Liver (tissue), 8 donors: ENCODE measurements at regions not wholly inside any gene's neighbourhood (a gene's known extent, or its start where the extent isn't known, plus 50 kb on each side); places are given as distances from the start of the nearest gene placed in this dataset.

Experiments used
- DNase-seq: peaks from one replicate; pipeline ENCODE4 v3.0.0-alpha.2; 2017; ENCODE audit warnings: low spot score
- H3K27ac ChIP-seq, 2 donors: one replicate each; pipeline ENCODE4 v1.7.0; 2013; ENCODE audit warnings: inconsistent platforms in 2 of 2, low read length in 2 of 2, control low read depth in 1 of 2, low read depth in 1 of 2, mild to moderate bottlenecking in 1 of 2
- H3K27me3 ChIP-seq, 4 donors: one replicate each; pipeline versions ENCODE4 v1.6.1 to v1.7.0; 2013; ENCODE audit warnings: low read length in 3 of 4, inconsistent platforms in 1 of 4, mild to moderate bottlenecking in 1 of 4, moderate library complexity in 1 of 4; ENCODE audit not compliant: control insufficient read depth in 4 of 4, insufficient read depth in 4 of 4
- H3K36me3 ChIP-seq, 4 donors: one replicate each; pipeline versions ENCODE4 v1.6.1 to v1.7.0; 2013; ENCODE audit warnings: low read length in 3 of 4, mild to moderate bottlenecking in 3 of 4, low read depth in 1 of 4, moderate library complexity in 1 of 4; ENCODE audit not compliant: control insufficient read depth in 4 of 4, insufficient read depth in 3 of 4
- H3K4me1 ChIP-seq, 4 donors: one replicate each; pipeline versions ENCODE4 v1.6.1 to v1.7.0; 2013; ENCODE audit warnings: low read length in 3 of 4, mild to moderate bottlenecking in 3 of 4, moderate library complexity in 1 of 4; ENCODE audit not compliant: control insufficient read depth in 4 of 4, insufficient read depth in 4 of 4
- H3K4me3 ChIP-seq, 3 donors: one replicate each; pipeline versions ENCODE4 v1.6.1 to v1.7.0; 2013; ENCODE audit warnings: low read length in 3 of 3, control low read depth in 1 of 3, low read depth in 1 of 3, mild to moderate bottlenecking in 1 of 3
- H3K9ac ChIP-seq, 2 donors: one replicate each; pipeline ENCODE4 v1.7.0; 2013; ENCODE audit warnings: low read length in 2 of 2, mild to moderate bottlenecking in 2 of 2, moderate library complexity in 2 of 2, control low read depth in 1 of 2, low read depth in 1 of 2
- H3K9me3 ChIP-seq, 4 donors: one replicate each; pipeline versions ENCODE4 v1.6.1 to v1.7.0; 2013; ENCODE audit warnings: low read length in 3 of 4; ENCODE audit not compliant: control insufficient read depth in 4 of 4
- EGR1 ChIP-seq, 2 donors: IDR thresholded peaks; 2 replicates each; pipeline ENCODE4 v1.6.1; 2016 to 2018; ENCODE audit warnings: antibody characterized with exemption in 2 of 2, low read depth in 2 of 2
- FOXA1 ChIP-seq: IDR thresholded peaks from 2 replicates; pipeline ENCODE4 v1.6.1; 2016; ENCODE audit warnings: antibody characterized with exemption
- FOXA2 ChIP-seq: IDR thresholded peaks from 2 replicates; pipeline ENCODE4 v1.6.1; 2016; ENCODE audit warnings: antibody characterized with exemption
- GABPA ChIP-seq, 2 donors: IDR thresholded peaks in 1 of 2; conservative IDR thresholded peaks in 1 of 2; 2 replicates each; pipeline ENCODE4 v1.6.1; 2016; ENCODE audit warnings: antibody characterized with exemption in 2 of 2, mild to moderate bottlenecking in 1 of 2, moderate library complexity in 1 of 2
- HNF4A ChIP-seq, 2 donors: conservative IDR thresholded peaks; 2 replicates each; pipeline ENCODE4 v1.6.1; 2016; ENCODE audit warnings: antibody characterized with exemption in 2 of 2, mild to moderate bottlenecking in 2 of 2
- HNF4G ChIP-seq: IDR thresholded peaks from 2 replicates; pipeline ENCODE4 v1.6.1; 2016; ENCODE audit warnings: antibody characterized with exemption
- JUND ChIP-seq, 2 donors: IDR thresholded peaks; 2 replicates each; pipeline ENCODE4 v1.6.1; 2016; ENCODE audit warnings: antibody characterized with exemption in 2 of 2
- NR2F2 ChIP-seq: IDR thresholded peaks from 2 replicates; pipeline ENCODE4 v1.6.1; 2016; ENCODE audit warnings: antibody characterized with exemption
- RAD21 ChIP-seq, 2 donors: IDR thresholded peaks; 2 replicates each; pipeline ENCODE4 v1.6.1; 2016; ENCODE audit warnings: antibody characterized with exemption in 2 of 2, mild to moderate bottlenecking in 2 of 2
- RXRA ChIP-seq, 2 donors: IDR thresholded peaks; 2 replicates each; pipeline ENCODE4 v1.6.1; 2017 to 2018; ENCODE audit warnings: antibody characterized with exemption in 2 of 2, mild to moderate bottlenecking in 1 of 2
- SP1 ChIP-seq: IDR thresholded peaks from 2 replicates; pipeline ENCODE4 v1.6.1; 2018; ENCODE audit warnings: antibody characterized with exemption, mild to moderate bottlenecking
- TAF1 ChIP-seq: conservative IDR thresholded peaks from 2 replicates; pipeline ENCODE4 v1.6.1; 2016; ENCODE audit warnings: antibody characterized with exemption, mild to moderate bottlenecking
- YY1 ChIP-seq: IDR thresholded peaks from 2 replicates; pipeline ENCODE4 v1.6.1; 2016; ENCODE audit warnings: antibody characterized with exemption, mild to moderate bottlenecking
- WGBS: extraction: QIAGEN DNeasy Blood & Tissue Kit; methylation state at CpG from one replicate; pipeline ENCODE4 v1.1.7; 2013; 5-methylcytosine and 5-hydroxymethylcytosine counted together
- TF ChIP-seq, protein P1 (sequence below): IDR thresholded peaks from 2 replicates; pipeline ENCODE4 v1.6.1; 2016; ENCODE audit warnings: antibody characterized with exemption
- TF ChIP-seq, protein P2 (sequence below): IDR thresholded peaks from 2 replicates; pipeline ENCODE4 v1.6.1; 2016; ENCODE audit warnings: antibody characterized with exemption
- TF ChIP-seq, protein P3 (sequence below): fragments of 150-350 bp; IDR thresholded peaks from 2 replicates; pipeline ENCODE4 v1.5.1; 2017; ENCODE audit warnings: improper control_type of control experiment, low read depth, low read length; ENCODE audit not compliant: missing input control
- TF ChIP-seq, protein P4 (sequence below): IDR thresholded peaks from 2 replicates; pipeline ENCODE4 v1.6.1; 2016; ENCODE audit warnings: antibody characterized with exemption
- TF ChIP-seq, protein P5 (sequence below): IDR thresholded peaks from 2 replicates; pipeline ENCODE4 v1.6.1; 2016; ENCODE audit warnings: antibody characterized with exemption, mild to moderate bottlenecking
- donor health status: healthy.
- donor health status: healthy.
- donor health status: healthy.
- donor health status: healthy.
- donor health status: healthy.

GRCh38 chr11:19365743-19366410 lies 125.1 kb upstream of the E2F8 start:
- Histone ChIP-seq H3K4me3 (no peak overlapping the region), H3K9ac (no peak overlapping the region), H3K27me3 (no peaks in the 10 kb centered on the region), H3K36me3 (no peaks in the 10 kb centered on the region), H3K9me3 (no peaks in the 10 kb centered on the region), H3K27ac (no peak overlapping the region), H3K4me1 (peaks cover 0 to 14% (median 7%) of the 10 kb centered on the region in 4 donors)
- DNase-seq: no peak
- no peak for TF ChIP-seq RXRA (IDR thresholded peaks at IDR 0.05)
- no peak for TF ChIP-seq JUND (IDR thresholded peaks at IDR 0.05)
- TF ChIP-seq HNF4A (conservative IDR thresholded peaks at IDR 0.05): no peak
- TF ChIP-seq, protein P1, sequence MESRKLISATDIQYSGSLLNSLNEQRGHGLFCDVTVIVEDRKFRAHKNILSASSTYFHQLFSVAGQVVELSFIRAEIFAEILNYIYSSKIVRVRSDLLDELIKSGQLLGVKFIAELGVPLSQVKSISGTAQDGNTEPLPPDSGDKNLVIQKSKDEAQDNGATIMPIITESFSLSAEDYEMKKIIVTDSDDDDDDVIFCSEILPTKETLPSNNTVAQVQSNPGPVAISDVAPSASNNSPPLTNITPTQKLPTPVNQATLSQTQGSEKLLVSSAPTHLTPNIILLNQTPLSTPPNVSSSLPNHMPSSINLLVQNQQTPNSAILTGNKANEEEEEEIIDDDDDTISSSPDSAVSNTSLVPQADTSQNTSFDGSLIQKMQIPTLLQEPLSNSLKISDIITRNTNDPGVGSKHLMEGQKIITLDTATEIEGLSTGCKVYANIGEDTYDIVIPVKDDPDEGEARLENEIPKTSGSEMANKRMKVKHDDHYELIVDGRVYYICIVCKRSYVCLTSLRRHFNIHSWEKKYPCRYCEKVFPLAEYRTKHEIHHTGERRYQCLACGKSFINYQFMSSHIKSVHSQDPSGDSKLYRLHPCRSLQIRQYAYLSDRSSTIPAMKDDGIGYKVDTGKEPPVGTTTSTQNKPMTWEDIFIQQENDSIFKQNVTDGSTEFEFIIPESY: no peak
- no peak for TF ChIP-seq TAF1
- TF ChIP-seq SP1: no peak
- TF ChIP-seq, protein P2, sequence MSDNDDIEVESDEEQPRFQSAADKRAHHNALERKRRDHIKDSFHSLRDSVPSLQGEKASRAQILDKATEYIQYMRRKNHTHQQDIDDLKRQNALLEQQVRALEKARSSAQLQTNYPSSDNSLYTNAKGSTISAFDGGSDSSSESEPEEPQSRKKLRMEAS: no peak
- no peak for TF ChIP-seq FOXA2
- no peak for TF ChIP-seq HNF4G
- TF ChIP-seq, protein P3, sequence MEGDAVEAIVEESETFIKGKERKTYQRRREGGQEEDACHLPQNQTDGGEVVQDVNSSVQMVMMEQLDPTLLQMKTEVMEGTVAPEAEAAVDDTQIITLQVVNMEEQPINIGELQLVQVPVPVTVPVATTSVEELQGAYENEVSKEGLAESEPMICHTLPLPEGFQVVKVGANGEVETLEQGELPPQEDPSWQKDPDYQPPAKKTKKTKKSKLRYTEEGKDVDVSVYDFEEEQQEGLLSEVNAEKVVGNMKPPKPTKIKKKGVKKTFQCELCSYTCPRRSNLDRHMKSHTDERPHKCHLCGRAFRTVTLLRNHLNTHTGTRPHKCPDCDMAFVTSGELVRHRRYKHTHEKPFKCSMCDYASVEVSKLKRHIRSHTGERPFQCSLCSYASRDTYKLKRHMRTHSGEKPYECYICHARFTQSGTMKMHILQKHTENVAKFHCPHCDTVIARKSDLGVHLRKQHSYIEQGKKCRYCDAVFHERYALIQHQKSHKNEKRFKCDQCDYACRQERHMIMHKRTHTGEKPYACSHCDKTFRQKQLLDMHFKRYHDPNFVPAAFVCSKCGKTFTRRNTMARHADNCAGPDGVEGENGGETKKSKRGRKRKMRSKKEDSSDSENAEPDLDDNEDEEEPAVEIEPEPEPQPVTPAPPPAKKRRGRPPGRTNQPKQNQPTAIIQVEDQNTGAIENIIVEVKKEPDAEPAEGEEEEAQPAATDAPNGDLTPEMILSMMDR: no peak
- no peak for TF ChIP-seq NR2F2
- TF ChIP-seq, protein P4, sequence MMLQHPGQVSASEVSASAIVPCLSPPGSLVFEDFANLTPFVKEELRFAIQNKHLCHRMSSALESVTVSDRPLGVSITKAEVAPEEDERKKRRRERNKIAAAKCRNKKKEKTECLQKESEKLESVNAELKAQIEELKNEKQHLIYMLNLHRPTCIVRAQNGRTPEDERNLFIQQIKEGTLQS: no peak
- TF ChIP-seq, protein P5, sequence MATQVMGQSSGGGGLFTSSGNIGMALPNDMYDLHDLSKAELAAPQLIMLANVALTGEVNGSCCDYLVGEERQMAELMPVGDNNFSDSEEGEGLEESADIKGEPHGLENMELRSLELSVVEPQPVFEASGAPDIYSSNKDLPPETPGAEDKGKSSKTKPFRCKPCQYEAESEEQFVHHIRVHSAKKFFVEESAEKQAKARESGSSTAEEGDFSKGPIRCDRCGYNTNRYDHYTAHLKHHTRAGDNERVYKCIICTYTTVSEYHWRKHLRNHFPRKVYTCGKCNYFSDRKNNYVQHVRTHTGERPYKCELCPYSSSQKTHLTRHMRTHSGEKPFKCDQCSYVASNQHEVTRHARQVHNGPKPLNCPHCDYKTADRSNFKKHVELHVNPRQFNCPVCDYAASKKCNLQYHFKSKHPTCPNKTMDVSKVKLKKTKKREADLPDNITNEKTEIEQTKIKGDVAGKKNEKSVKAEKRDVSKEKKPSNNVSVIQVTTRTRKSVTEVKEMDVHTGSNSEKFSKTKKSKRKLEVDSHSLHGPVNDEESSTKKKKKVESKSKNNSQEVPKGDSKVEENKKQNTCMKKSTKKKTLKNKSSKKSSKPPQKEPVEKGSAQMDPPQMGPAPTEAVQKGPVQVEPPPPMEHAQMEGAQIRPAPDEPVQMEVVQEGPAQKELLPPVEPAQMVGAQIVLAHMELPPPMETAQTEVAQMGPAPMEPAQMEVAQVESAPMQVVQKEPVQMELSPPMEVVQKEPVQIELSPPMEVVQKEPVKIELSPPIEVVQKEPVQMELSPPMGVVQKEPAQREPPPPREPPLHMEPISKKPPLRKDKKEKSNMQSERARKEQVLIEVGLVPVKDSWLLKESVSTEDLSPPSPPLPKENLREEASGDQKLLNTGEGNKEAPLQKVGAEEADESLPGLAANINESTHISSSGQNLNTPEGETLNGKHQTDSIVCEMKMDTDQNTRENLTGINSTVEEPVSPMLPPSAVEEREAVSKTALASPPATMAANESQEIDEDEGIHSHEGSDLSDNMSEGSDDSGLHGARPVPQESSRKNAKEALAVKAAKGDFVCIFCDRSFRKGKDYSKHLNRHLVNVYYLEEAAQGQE: no peak
- TF ChIP-seq EGR1 (IDR thresholded peaks at IDR 0.05; ENCODE audit: low read depth in 2 of 2): no peak
- TF ChIP-seq RAD21 (IDR thresholded peaks at IDR 0.05): no peak
- TF ChIP-seq GABPA (IDR thresholded peaks at IDR 0.05 in 1 of 2, conservative IDR thresholded peaks at IDR 0.05 in 1 of 2): no peak
- no peak for TF ChIP-seq FOXA1
- no peak for TF ChIP-seq YY1
- WGBS: 80% methylated on average over 1 of the region's 1 CpG
